ENCODE measurements at regions not wholly inside any gene's neighbourhood (a gene's known extent, or its start where the extent isn't known, plus 50 kb on each side); places are given as distances from the start of the nearest gene placed in this dataset.

DNA sequence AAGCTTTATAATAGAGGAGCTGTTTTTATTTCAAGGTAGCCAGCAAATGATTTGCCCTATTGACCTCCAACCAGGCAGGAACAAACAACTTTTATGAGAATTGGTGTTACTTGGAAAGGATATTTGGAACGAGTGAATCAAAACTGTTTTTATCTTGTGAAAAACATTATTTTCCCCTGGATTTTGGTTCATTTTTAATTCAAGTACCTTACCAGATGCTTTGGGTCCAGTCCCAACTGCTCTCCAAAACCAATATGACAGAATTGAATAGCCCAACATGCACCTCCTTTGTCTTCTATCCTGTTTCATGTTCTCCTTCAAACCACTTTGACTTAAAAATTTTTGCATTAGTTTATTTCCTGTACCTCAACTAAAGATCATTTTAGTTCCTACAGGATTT, 178.6 kb upstream of the RBMS1 start:
- Histone ChIP-seq H4K20me1 (ENCODE audit: insufficient read depth, low read length, poor library complexity, severe bottlenecking) (no peaks in the 10 kb centered on the region), H2AFZ (ENCODE audit: low read length) (no peak overlapping the region), H3F3A (ENCODE audit: low read depth) (peaks cover 8% of the 10 kb centered on the region; the same call in 1 of the 2 replicates), H3K27me3 (ENCODE audit: insufficient read depth, low read length, poor library complexity, severe bottlenecking) (no peaks in the 10 kb centered on the region), H3K9me3 (ENCODE audit: insufficient read depth, low read depth, low read length) (peaks cover 8% of the 10 kb centered on the region; the same call in 1 of the 2 replicates), H3K9me2 (replicated peaks; ENCODE audit: low read depth, low read length) (no peaks in the 10 kb centered on the region), H3K36me3 (ENCODE audit: insufficient read depth, low read length) (no peaks in the 10 kb centered on the region), H3K9ac (ENCODE audit: low read depth, low read length, poor library complexity, severe bottlenecking) (no peak overlapping the region), H3K79me2 (ENCODE audit: insufficient read depth, low read length) (no peaks in the 10 kb centered on the region), H3K4me3 (ENCODE audit: low read length, poor library complexity, severe bottlenecking) (no peak overlapping the region), H3K4me1 (ENCODE audit: insufficient read depth, low read length, poor library complexity, severe bottlenecking) (peaks cover 44% of the 10 kb centered on the region), H3K4me2 (ENCODE audit: low read depth, low read length, poor library complexity, severe bottlenecking) (no peak overlapping the region)
- TF ChIP-seq, protein P1, sequence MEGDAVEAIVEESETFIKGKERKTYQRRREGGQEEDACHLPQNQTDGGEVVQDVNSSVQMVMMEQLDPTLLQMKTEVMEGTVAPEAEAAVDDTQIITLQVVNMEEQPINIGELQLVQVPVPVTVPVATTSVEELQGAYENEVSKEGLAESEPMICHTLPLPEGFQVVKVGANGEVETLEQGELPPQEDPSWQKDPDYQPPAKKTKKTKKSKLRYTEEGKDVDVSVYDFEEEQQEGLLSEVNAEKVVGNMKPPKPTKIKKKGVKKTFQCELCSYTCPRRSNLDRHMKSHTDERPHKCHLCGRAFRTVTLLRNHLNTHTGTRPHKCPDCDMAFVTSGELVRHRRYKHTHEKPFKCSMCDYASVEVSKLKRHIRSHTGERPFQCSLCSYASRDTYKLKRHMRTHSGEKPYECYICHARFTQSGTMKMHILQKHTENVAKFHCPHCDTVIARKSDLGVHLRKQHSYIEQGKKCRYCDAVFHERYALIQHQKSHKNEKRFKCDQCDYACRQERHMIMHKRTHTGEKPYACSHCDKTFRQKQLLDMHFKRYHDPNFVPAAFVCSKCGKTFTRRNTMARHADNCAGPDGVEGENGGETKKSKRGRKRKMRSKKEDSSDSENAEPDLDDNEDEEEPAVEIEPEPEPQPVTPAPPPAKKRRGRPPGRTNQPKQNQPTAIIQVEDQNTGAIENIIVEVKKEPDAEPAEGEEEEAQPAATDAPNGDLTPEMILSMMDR (conservative IDR thresholded peaks at IDR 0.05; ENCODE audit: low read length), result no peak
- TF ChIP-seq EZH2phosphoT487 (IDR thresholded peaks at IDR 0.05; ENCODE audit: borderline replicate concordance), result no peak

DNA sequence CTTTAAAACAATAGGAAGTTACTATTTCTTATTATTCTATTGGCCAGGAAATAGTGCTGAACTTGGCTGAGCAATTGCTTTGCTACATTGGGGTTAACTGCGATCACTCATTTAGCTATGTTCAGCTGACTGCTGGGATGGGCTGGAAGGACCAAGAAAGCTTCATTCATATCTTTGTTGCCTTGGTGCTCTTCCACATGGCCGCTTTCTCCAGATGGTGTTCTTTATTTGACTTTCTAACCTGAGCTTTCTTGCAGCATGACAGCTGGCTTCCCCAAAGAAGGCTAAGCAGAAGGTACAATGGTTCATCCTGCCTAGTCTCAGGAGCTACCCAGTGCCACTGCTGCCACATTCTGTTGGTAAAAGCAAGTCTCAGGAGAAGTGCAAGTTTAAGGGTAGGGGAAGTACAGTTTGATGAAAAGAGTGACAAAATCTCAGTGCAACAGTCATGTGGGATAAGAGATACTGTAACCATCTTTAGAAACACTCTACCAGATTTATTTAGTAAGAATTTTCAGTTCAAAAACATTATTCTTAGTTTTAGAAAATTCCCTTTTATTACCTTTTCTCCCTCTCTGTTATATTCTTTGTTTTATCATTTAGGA, 180.6 kb upstream of the RBMS1 start:
- Histone ChIP-seq H3K4me1 (ENCODE audit: insufficient read depth, low read length, poor library complexity, severe bottlenecking) (peaks cover 29% of the 10 kb centered on the region), H3K79me2 (ENCODE audit: insufficient read depth, low read length) (no peaks in the 10 kb centered on the region), H4K20me1 (ENCODE audit: insufficient read depth, low read length, poor library complexity, severe bottlenecking) (no peaks in the 10 kb centered on the region), H3K4me3 (ENCODE audit: low read length, poor library complexity, severe bottlenecking) (no peak overlapping the region), H3K27me3 (ENCODE audit: insufficient read depth, low read length, poor library complexity, severe bottlenecking) (no peaks in the 10 kb centered on the region), H3K9me3 (ENCODE audit: insufficient read depth, low read depth, low read length) (peaks cover 8% of the 10 kb centered on the region; the same call in 1 of the 2 replicates), H3F3A (ENCODE audit: low read depth) (0 out of 2 replicates have a peak, but pooled peaks cover 2% of the 10 kb centered on the region), H2AFZ (ENCODE audit: low read length) (no peak overlapping the region), H3K9me2 (replicated peaks; ENCODE audit: low read depth, low read length) (no peaks in the 10 kb centered on the region), H3K4me2 (ENCODE audit: low read depth, low read length, poor library complexity, severe bottlenecking) (no peak overlapping the region), H3K36me3 (ENCODE audit: insufficient read depth, low read length) (no peaks in the 10 kb centered on the region), H3K9ac (ENCODE audit: low read depth, low read length, poor library complexity, severe bottlenecking) (no peak overlapping the region)
- no peak for TF ChIP-seq EZH2phosphoT487 (IDR thresholded peaks at IDR 0.05; ENCODE audit: borderline replicate concordance)
- TF ChIP-seq, protein P1 (conservative IDR thresholded peaks at IDR 0.05; ENCODE audit: low read length), result no peak

DNA sequence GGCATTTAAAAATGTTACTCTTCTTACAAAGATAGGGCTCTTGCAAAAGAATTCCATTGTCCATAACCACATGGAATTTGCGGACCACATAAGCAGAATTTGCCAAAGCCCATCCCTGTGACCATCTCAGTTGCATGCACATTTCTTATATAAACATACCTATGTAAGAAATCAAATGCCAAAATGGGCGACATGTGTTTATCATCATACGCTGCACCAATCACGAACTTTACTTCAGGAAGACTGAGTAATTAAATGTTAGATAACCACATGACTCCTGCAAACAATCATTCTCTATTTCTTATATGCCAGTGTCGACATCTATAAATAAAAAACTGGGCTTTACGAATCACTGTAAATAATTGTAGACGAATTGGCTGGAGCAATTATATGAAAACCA, 186.1 kb upstream of the RBMS1 start:
- H4K20me1 ChIP-seq (ENCODE audit: insufficient read depth, low read length, poor library complexity, severe bottlenecking), result no peaks in the 10 kb centered on the region
- H3K36me3 ChIP-seq (ENCODE audit: insufficient read depth, low read length), result no peaks in the 10 kb centered on the region
- H3K9ac ChIP-seq (ENCODE audit: low read depth, low read length, poor library complexity, severe bottlenecking), result no peak overlapping the region
- H3K9me2 ChIP-seq (replicated peaks; ENCODE audit: low read depth, low read length), result no peaks in the 10 kb centered on the region
- no peak overlapping the region for H3K4me2 ChIP-seq (ENCODE audit: low read depth, low read length, poor library complexity, severe bottlenecking)
- TF ChIP-seq, protein P1 (conservative IDR thresholded peaks at IDR 0.05; ENCODE audit: low read length), result no peak
- TF ChIP-seq EZH2phosphoT487 (IDR thresholded peaks at IDR 0.05; ENCODE audit: borderline replicate concordance), result no peak
- H2AFZ ChIP-seq (ENCODE audit: low read length), result no peak overlapping the region
- no peaks in the 10 kb centered on the region for H3K27me3 ChIP-seq (ENCODE audit: insufficient read depth, low read length, poor library complexity, severe bottlenecking)
- H3K79me2 ChIP-seq (ENCODE audit: insufficient read depth, low read length), result no peaks in the 10 kb centered on the region
- no peaks in the 10 kb centered on the region for H3K4me1 ChIP-seq (ENCODE audit: insufficient read depth, low read length, poor library complexity, severe bottlenecking)
- H3F3A ChIP-seq (ENCODE audit: low read depth), result no peaks in the 10 kb centered on the region
- no peak overlapping the region for H3K4me3 ChIP-seq (ENCODE audit: low read length, poor library complexity, severe bottlenecking)
- H3K9me3 ChIP-seq (ENCODE audit: insufficient read depth, low read depth, low read length), result 0 out of 2 replicates have a peak, but pooled peaks cover 4% of the 10 kb centered on the region

Data from Loucy (cell line).